ENCODE measurements at regions not wholly inside any gene's neighbourhood (a gene's known extent, or its start where the extent isn't known, plus 50 kb on each side); places are given as distances from the start of the nearest gene placed in this dataset.

- DNase-seq, result no peak
Measured at GRCh38 chrX:120692319-120692718, 62.5 kb upstream of the C1GALT1C1 start.

GRCh38 chrX:120690941-120691340, 61.1 kb upstream of the C1GALT1C1 start:
- no peak for DNase-seq

GRCh38 chrX:120690344-120690743, 60.5 kb upstream of the C1GALT1C1 start:
- no peak for DNase-seq

- DNase-seq, result no peak
Measured at GRCh38 chrX:120680090-120680489, 50.2 kb upstream of the C1GALT1C1 start.
